ENCODE measurements at regions not wholly inside any gene's neighbourhood (a gene's known extent, or its start where the extent isn't known, plus 50 kb on each side); places are given as distances from the start of the nearest gene placed in this dataset.

DNA sequence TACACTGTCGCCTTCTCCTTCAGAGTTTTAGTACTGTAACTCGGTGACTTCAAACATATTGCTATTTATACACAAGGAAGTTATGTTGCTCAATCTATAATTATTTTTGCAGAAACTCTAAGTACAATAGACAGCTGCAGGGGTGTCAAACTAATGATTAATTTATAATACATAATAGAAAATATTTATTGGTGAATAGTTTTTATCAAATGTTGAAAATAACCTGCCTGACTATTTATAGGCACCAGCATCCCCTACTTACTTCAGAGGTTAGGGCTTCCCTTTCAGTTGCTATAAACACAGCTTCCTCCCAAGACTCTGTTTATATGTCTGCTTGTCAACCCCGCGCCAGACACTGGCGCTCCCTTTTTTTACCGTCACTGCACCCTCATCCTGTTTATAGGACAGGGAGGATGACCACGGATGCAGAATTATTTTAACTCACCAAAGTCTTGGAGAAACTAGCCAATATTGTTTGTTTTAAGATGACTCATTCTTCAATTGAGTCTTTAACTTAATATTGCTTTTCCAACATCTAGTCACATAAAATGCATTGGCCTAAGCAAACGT lies 225.0 kb downstream of the ALDH8A1 start:
- no peak overlapping the region for H3K4ac ChIP-seq (replicated peaks; ENCODE audit: insufficient read length, low read depth, low read length)
- POLR2A ChIA-PET (ENCODE audit: partially characterized antibody) = no interaction called here
- no peak overlapping the region for H4K8ac ChIP-seq (ENCODE audit: extremely low read depth, insufficient read depth, low read length)
- H3K14ac ChIP-seq (ENCODE audit: insufficient read length) = no peak overlapping the region
- no peak overlapping the region for H2AFZ ChIP-seq (ENCODE audit: low read length)
- no peak overlapping the region for H3K4me2 ChIP-seq (ENCODE audit: insufficient read depth in 1 of 2, low read depth in 2 of 2, low read length in 2 of 2)
- H3K4me3 ChIP-seq (ENCODE audit: extremely low read depth in 1 of 4, insufficient read depth in 2 of 4, low read depth in 3 of 4, low read length in 4 of 4) = no peak overlapping the region
- H2AK5ac ChIP-seq (ENCODE audit: low read depth, low read length) = no peak overlapping the region
- no peak overlapping the region for H4K5ac ChIP-seq (ENCODE audit: insufficient read length, low read depth, low read length)
- H3K23me2 ChIP-seq (ENCODE audit: low read depth, low read length) = no peaks in the 10 kb centered on the region
- H2BK15ac ChIP-seq (ENCODE audit: low read length) = no peak overlapping the region
- H4K91ac ChIP-seq (replicated peaks; ENCODE audit: insufficient read length, low read length) = no peak overlapping the region
- no peaks in the 10 kb centered on the region for H4K20me1 ChIP-seq (replicated peaks in 1 of 2; ENCODE audit: control insufficient read depth in 1 of 2, insufficient read depth in 2 of 2, low read length in 2 of 2)
- H2BK5ac ChIP-seq (ENCODE audit: low read depth, low read length) = no peak overlapping the region
- DNase-seq (ENCODE audit: low read depth in 1 of 2, low spot score in 2 of 2) (no peak), FAIRE-seq (no peak)
- H3K79me2 ChIP-seq (ENCODE audit: control insufficient read depth in 1 of 2, insufficient read depth in 2 of 2, low read length in 2 of 2) = no peaks in the 10 kb centered on the region
- no peaks in the 10 kb centered on the region for H3K79me1 ChIP-seq (ENCODE audit: low read depth, low read length)
- no peak overlapping the region for H3K56ac ChIP-seq (replicated peaks; ENCODE audit: insufficient read length, low read depth, low read length)
- H3K9me3 ChIP-seq (ENCODE audit: insufficient read depth in 2 of 2, low read depth in 1 of 2, low read length in 1 of 2) = no peaks in the 10 kb centered on the region
- H3K18ac ChIP-seq (ENCODE audit: extremely low read depth, low read length) = no peak overlapping the region
- H2BK120ac ChIP-seq (replicated peaks; ENCODE audit: low read depth, low read length) = no peak overlapping the region
- no peak overlapping the region for H3K27ac ChIP-seq (ENCODE audit: low read depth, low read length)
- H2BK12ac ChIP-seq (ENCODE audit: low read depth, low read length) = no peak overlapping the region
- H3K23ac ChIP-seq (ENCODE audit: insufficient read length) = no peak overlapping the region
- WGBS, 2 experiments (ENCODE audit: extremely low coverage in 1 of 2, insufficient coverage in 1 of 2, insufficient read length in 1 of 2, insufficient replicate concordance in 2 of 2, low coverage in 1 of 2, low lambda C conversion rate in 2 of 2, missing lambda C conversion rate in 1 of 2) = 87% methylated on average over 8 of the region's 8 CpGs; no CpG with 5 or more reads in 1 of the 2 experiments
- no peak overlapping the region for H2BK20ac ChIP-seq (ENCODE audit: low read length)
- H3K36me3 ChIP-seq (ENCODE audit: control insufficient read depth in 2 of 4, insufficient read depth in 4 of 4, low read length in 3 of 4) = no peaks in the 10 kb centered on the region
- CTCF ChIA-PET (ENCODE audit: partially characterized antibody) = interaction anchor here (0.6 to 0.9 kb wide), 2 partner anchors 44 to 174 kb away, joined by 3 read pairs; no protein-coding TSS in a partner anchor
- H3K4me1 ChIP-seq (replicated peaks in 1 of 4; ENCODE audit: control insufficient read depth in 3 of 4, insufficient read depth in 4 of 4, low read length in 3 of 4) = peaks cover 0 to 6% (median 2%) of the 10 kb centered on the region in 4 experiments; a peak in 3 of 7 replicates
- no peak overlapping the region for H3K9ac ChIP-seq (replicated peaks in 1 of 4; ENCODE audit: extremely low read depth in 1 of 4, low read depth in 3 of 4, low read length in 3 of 4)
- H3K27me3 ChIP-seq (replicated peaks in 1 of 4; ENCODE audit: control insufficient read depth in 3 of 4, extremely low read depth in 1 of 4, insufficient read depth in 3 of 4, low read length in 3 of 4) = no peaks in the 10 kb centered on the region
- TF ChIP-seq USF2 (IDR thresholded peaks at IDR 0.05; ENCODE audit: low read length) (no peak), E2F6 (IDR thresholded peaks at IDR 0.05) (no peak), SP4 (IDR thresholded peaks at IDR 0.05; ENCODE audit: low read length) (no peak), NANOG (IDR thresholded peaks at IDR 0.05; ENCODE audit: insufficient read depth, low read depth, low read length, poor library complexity, severe bottlenecking) (no peak), CHD2 (IDR thresholded peaks at IDR 0.05; ENCODE audit: low read length) (no peak), POLR2A (IDR thresholded peaks at IDR 0.05; ENCODE audit: control extremely low read depth in 1 of 2, low read depth in 2 of 2, low read length in 2 of 2) (no peak), JUND (IDR thresholded peaks at IDR 0.05; ENCODE audit: low read length) (no peak), RAD21 (IDR thresholded peaks at IDR 0.05 in 1 of 2, conservative IDR thresholded peaks at IDR 0.05 in 1 of 2; ENCODE audit: low read depth in 2 of 2, low read length in 2 of 2) (no peak), RFX5 (IDR thresholded peaks at IDR 0.05; ENCODE audit: borderline replicate concordance, low read depth, low read length) (no peak), TAF1 (IDR thresholded peaks at IDR 0.05; ENCODE audit: low read depth, low read length) (no peak), PHF8 (conservative IDR thresholded peaks at IDR 0.05; ENCODE audit: low read depth, low read length) (no peak), JUN (IDR thresholded peaks at IDR 0.05; ENCODE audit: low read depth, low read length) (no peak), POU5F1 (IDR thresholded peaks at IDR 0.05; ENCODE audit: low read depth, low read length) (no peak)
